ENCODE measurements at regions not wholly inside any gene's neighbourhood (a gene's known extent, or its start where the extent isn't known, plus 50 kb on each side); places are given as distances from the start of the nearest gene placed in this dataset.
A peak's percentile ranks its signal among the peaks of the same experiment; 100 is the strongest.

DNA sequence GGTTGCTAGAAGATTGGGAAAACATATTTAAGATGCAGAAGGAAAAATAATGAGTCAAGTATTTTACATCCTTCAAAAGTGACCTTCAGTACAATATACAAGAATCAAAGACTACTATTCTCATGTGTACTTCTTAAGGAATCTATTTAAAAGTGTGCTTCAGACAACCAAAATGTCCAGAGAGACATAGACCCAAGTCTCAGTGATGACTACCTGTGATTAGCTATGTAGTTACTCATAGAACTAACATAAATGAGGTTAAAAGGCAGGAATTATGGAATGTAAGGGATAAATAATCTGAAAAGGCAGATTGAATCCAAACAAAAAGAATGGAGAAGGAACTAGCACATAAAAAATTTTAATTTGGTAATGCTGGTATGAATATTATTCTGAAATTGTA lies 634.7 kb upstream of the FAM241A start:
- peak overlapping the region; percentile 50 for H2BK5ac ChIP-seq (ENCODE audit: low read depth, low read length, poor library complexity, severe bottlenecking)
- ATAC-seq (ENCODE audit: low read depth): no peak
- H3K4me2 ChIP-seq (ENCODE audit: low read depth, low read length): no peak overlapping the region
- no peaks in the 10 kb centered on the region for H3K36me3 ChIP-seq (ENCODE audit: control insufficient read depth, insufficient read depth, low read length)
- no peak overlapping the region for H2AK9ac ChIP-seq (replicated peaks; ENCODE audit: low read depth, low read length, poor library complexity)
- dilution Hi-C loops (cut with HindIII; ENCODE audit: low sequenced_read_pairs, unreplicated experiment): no loop called here
- H4K5ac ChIP-seq (ENCODE audit: low read depth, low read length): no peak overlapping the region
- peaks cover 2% of the 10 kb centered on the region for H3K4me1 ChIP-seq (ENCODE audit: control insufficient read depth, insufficient read depth, low read length)
- no peak overlapping the region for H4K91ac ChIP-seq (ENCODE audit: insufficient read depth, low read depth, low read length)
- no peaks in the 10 kb centered on the region for H3K9me3 ChIP-seq (ENCODE audit: control insufficient read depth, insufficient read depth, low read length)
- no peak overlapping the region for H3K14ac ChIP-seq (replicated peaks; ENCODE audit: low read depth, low read length)
- H3K23ac ChIP-seq (ENCODE audit: low read depth, low read length): no peak overlapping the region
- no peaks in the 10 kb centered on the region for H3K27me3 ChIP-seq (ENCODE audit: control insufficient read depth, insufficient read depth, low read length)
- H2BK15ac ChIP-seq (ENCODE audit: low read depth, low read length): no peak overlapping the region
- H2BK20ac ChIP-seq (ENCODE audit: low read depth, low read length): no peak overlapping the region
- no peak for TF ChIP-seq CHD1 (IDR thresholded peaks at IDR 0.05; ENCODE audit: low read depth, low read length)
- TF ChIP-seq MAFK (IDR thresholded peaks at IDR 0.05; ENCODE audit: low read depth, low read length): no peak
- no peak for TF ChIP-seq RCOR1 (IDR thresholded peaks at IDR 0.05; ENCODE audit: insufficient replicate concordance, low read length)
- TF ChIP-seq BHLHE40 (IDR thresholded peaks at IDR 0.05; ENCODE audit: low read depth, low read length): no peak
- TF ChIP-seq, protein P1, sequence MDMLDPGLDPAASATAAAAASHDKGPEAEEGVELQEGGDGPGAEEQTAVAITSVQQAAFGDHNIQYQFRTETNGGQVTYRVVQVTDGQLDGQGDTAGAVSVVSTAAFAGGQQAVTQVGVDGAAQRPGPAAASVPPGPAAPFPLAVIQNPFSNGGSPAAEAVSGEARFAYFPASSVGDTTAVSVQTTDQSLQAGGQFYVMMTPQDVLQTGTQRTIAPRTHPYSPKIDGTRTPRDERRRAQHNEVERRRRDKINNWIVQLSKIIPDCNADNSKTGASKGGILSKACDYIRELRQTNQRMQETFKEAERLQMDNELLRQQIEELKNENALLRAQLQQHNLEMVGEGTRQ (IDR thresholded peaks at IDR 0.05; ENCODE audit: low read depth, low read length): no peak
- TF ChIP-seq, protein P2, sequence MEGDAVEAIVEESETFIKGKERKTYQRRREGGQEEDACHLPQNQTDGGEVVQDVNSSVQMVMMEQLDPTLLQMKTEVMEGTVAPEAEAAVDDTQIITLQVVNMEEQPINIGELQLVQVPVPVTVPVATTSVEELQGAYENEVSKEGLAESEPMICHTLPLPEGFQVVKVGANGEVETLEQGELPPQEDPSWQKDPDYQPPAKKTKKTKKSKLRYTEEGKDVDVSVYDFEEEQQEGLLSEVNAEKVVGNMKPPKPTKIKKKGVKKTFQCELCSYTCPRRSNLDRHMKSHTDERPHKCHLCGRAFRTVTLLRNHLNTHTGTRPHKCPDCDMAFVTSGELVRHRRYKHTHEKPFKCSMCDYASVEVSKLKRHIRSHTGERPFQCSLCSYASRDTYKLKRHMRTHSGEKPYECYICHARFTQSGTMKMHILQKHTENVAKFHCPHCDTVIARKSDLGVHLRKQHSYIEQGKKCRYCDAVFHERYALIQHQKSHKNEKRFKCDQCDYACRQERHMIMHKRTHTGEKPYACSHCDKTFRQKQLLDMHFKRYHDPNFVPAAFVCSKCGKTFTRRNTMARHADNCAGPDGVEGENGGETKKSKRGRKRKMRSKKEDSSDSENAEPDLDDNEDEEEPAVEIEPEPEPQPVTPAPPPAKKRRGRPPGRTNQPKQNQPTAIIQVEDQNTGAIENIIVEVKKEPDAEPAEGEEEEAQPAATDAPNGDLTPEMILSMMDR (conservative IDR thresholded peaks at IDR 0.05; ENCODE audit: low read depth, low read length): no peak
- TF ChIP-seq RFX5 (IDR thresholded peaks at IDR 0.05; ENCODE audit: low read depth, low read length): no peak
- no peak for TF ChIP-seq RAD21 (IDR thresholded peaks at IDR 0.05; ENCODE audit: low read length)
- TF ChIP-seq MXI1 (IDR thresholded peaks at IDR 0.05; ENCODE audit: borderline replicate concordance, low read depth, low read length): no peak
- no peak for TF ChIP-seq POLR2A (IDR thresholded peaks at IDR 0.05; ENCODE audit: low read depth, low read length)
- TF ChIP-seq, protein P3, sequence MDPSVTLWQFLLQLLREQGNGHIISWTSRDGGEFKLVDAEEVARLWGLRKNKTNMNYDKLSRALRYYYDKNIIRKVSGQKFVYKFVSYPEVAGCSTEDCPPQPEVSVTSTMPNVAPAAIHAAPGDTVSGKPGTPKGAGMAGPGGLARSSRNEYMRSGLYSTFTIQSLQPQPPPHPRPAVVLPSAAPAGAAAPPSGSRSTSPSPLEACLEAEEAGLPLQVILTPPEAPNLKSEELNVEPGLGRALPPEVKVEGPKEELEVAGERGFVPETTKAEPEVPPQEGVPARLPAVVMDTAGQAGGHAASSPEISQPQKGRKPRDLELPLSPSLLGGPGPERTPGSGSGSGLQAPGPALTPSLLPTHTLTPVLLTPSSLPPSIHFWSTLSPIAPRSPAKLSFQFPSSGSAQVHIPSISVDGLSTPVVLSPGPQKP (IDR thresholded peaks at IDR 0.05; ENCODE audit: borderline replicate concordance, low read depth, low read length): no peak
- no peak for TF ChIP-seq SMC3 (IDR thresholded peaks at IDR 0.05; ENCODE audit: low read depth, low read length)
- no peak for TF ChIP-seq MAZ (IDR thresholded peaks at IDR 0.05; ENCODE audit: borderline replicate concordance, low read depth, low read length)
- no peak overlapping the region for H3K27ac ChIP-seq (ENCODE audit: insufficient read depth, low read length)
- no peak overlapping the region for H4K8ac ChIP-seq (ENCODE audit: low read depth in 2 of 2, low read length in 2 of 2)
- H2AFZ ChIP-seq (replicated peaks; ENCODE audit: low read length, poor library complexity): no peak overlapping the region
- in situ Hi-C loops (cut with MboI; ENCODE audit: low sequenced_read_pairs): no loop called here
- POLR2A ChIA-PET (ENCODE audit: unreplicated experiment): no interaction called here
- H3K4ac ChIP-seq (ENCODE audit: low read depth, low read length): no peak overlapping the region
- H3K18ac ChIP-seq (ENCODE audit: low read depth, low read length): no peak overlapping the region
- peak; percentile 74 for DNase-seq
- no peak overlapping the region for H3K9ac ChIP-seq (ENCODE audit: low read depth, low read length)
- no peaks in the 10 kb centered on the region for H3K9me1 ChIP-seq (ENCODE audit: insufficient read depth, low read length)
- intact Hi-C loops (cut with micrococcal nuclease): no loop called here
- no peak overlapping the region for H3K4me3 ChIP-seq (ENCODE audit: insufficient read depth, low read depth, low read length)
- H2BK120ac ChIP-seq (ENCODE audit: low read depth, low read length): no peak overlapping the region
- CTCF ChIA-PET: no interaction called here
- BruUV-seq (replicated peaks): no TSS peak
- H2AK5ac ChIP-seq (ENCODE audit: low read depth, low read length): no peak overlapping the region
- no peaks in the 10 kb centered on the region for H3K79me1 ChIP-seq (ENCODE audit: low read depth in 1 of 2, low read length in 2 of 2)
- no peak overlapping the region for H3K56ac ChIP-seq (ENCODE audit: extremely low read depth, insufficient read depth, low read length)
- H4K20me1 ChIP-seq (ENCODE audit: insufficient read depth, low read length): no peaks in the 10 kb centered on the region

All from IMR-90 (cell line).